ENCODE measurements at regions not wholly inside any gene's neighbourhood (a gene's known extent, or its start where the extent isn't known, plus 50 kb on each side); places are given as distances from the start of the nearest gene placed in this dataset.

- DNase-seq (no peak), ATAC-seq (no peak)
- TF ChIP-seq, protein P1, sequence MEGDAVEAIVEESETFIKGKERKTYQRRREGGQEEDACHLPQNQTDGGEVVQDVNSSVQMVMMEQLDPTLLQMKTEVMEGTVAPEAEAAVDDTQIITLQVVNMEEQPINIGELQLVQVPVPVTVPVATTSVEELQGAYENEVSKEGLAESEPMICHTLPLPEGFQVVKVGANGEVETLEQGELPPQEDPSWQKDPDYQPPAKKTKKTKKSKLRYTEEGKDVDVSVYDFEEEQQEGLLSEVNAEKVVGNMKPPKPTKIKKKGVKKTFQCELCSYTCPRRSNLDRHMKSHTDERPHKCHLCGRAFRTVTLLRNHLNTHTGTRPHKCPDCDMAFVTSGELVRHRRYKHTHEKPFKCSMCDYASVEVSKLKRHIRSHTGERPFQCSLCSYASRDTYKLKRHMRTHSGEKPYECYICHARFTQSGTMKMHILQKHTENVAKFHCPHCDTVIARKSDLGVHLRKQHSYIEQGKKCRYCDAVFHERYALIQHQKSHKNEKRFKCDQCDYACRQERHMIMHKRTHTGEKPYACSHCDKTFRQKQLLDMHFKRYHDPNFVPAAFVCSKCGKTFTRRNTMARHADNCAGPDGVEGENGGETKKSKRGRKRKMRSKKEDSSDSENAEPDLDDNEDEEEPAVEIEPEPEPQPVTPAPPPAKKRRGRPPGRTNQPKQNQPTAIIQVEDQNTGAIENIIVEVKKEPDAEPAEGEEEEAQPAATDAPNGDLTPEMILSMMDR (IDR thresholded peaks at IDR 0.05 in 4 of 5, conservative IDR thresholded peaks at IDR 0.05 in 1 of 5), result no peak
- no peak for TF ChIP-seq POLR2A (IDR thresholded peaks at IDR 0.05)
- intact Hi-C loops (cut with DNase I; ENCODE audit: low total_unique reads), result no loop called here
- no peak overlapping the region for H3K27ac ChIP-seq
- H3K27me3 ChIP-seq, result no peaks in the 10 kb centered on the region
- H3K4me1 ChIP-seq, result peaks cover 0 to 13% of the 10 kb centered on the region in 2 donors
- in situ Hi-C loops (cut with MboI; ENCODE audit: low sequenced_read_pairs in 4 of 4), result no loop called here
- H3K9me3 ChIP-seq, result no peaks in the 10 kb centered on the region
- no peak overlapping the region for H3K4me3 ChIP-seq
- H3K36me3 ChIP-seq, result no peaks in the 10 kb centered on the region
Observed at GRCh38 chr9:2344436-2344835, 277.2 kb upstream of the VLDLR start.

DNA sequence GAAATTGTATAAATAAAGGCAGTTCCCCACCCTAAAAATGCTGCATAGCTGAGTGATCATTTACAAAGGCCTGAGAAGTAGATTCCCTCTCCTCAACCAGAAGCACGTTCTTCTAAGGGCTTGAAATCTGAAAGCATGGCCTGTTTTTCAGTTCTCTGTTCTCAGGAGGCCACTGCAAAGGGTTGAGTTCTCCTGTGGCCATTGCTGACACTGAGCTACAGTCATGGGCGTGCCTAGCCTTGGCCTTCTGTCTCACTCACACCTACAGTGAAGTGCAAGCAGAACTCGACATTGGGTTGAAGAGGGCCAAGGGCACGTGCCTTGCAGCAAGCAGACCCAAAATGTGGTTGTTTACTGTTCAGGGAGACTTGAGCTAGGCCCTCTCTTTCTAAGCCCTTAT is 276.6 kb upstream of the VLDLR start:
- DNase-seq (no peak), ATAC-seq (no peak)
- no peak for TF ChIP-seq POLR2A (IDR thresholded peaks at IDR 0.05)
- TF ChIP-seq, protein P1 (IDR thresholded peaks at IDR 0.05 in 4 of 5, conservative IDR thresholded peaks at IDR 0.05 in 1 of 5), result no peak
- no peaks in the 10 kb centered on the region for H3K9me3 ChIP-seq
- intact Hi-C loops (cut with DNase I; ENCODE audit: low total_unique reads) (no loop called here), in situ Hi-C loops (cut with MboI; ENCODE audit: low sequenced_read_pairs in 4 of 4) (no loop called here)
- no peak overlapping the region for H3K27ac ChIP-seq
- H3K4me3 ChIP-seq, result no peak overlapping the region
- H3K36me3 ChIP-seq, result no peaks in the 10 kb centered on the region
- H3K27me3 ChIP-seq, result no peaks in the 10 kb centered on the region
- peaks cover 0 to 13% of the 10 kb centered on the region in 2 donors for H3K4me1 ChIP-seq

- in situ Hi-C loops (cut with MboI; ENCODE audit: low sequenced_read_pairs in 4 of 4), result no loop called here
- Histone ChIP-seq H3K36me3 (no peaks in the 10 kb centered on the region), H3K27me3 (no peaks in the 10 kb centered on the region), H3K9me3 (no peaks in the 10 kb centered on the region), H3K4me3 (no peak overlapping the region), H3K27ac (peak overlapping the region in 2 of 4 donors; percentile 47 to 56), H3K4me1 (peaks cover 0 to 13% of the 10 kb centered on the region in 2 donors)
- intact Hi-C loops (cut with DNase I; ENCODE audit: low total_unique reads), result no loop called here
- ATAC-seq (peak; percentile 49 to 70), DNase-seq (no peak)
- no peak for TF ChIP-seq POLR2A (IDR thresholded peaks at IDR 0.05)
- TF ChIP-seq, protein P1 (IDR thresholded peaks at IDR 0.05 in 4 of 5, conservative IDR thresholded peaks at IDR 0.05 in 1 of 5), result no peak
Observed at GRCh38 chr9:2346277-2346913, 275.2 kb upstream of the VLDLR start.

GRCh38 chr9:2351324-2351723 is 270.3 kb upstream of the VLDLR start:
- H3K27ac ChIP-seq, result no peak overlapping the region
- intact Hi-C loops (cut with DNase I; ENCODE audit: low total_unique reads), result no loop called here
- no peaks in the 10 kb centered on the region for H3K9me3 ChIP-seq
- no peak overlapping the region for H3K4me3 ChIP-seq
- TF ChIP-seq, protein P1 (IDR thresholded peaks at IDR 0.05 in 4 of 5, conservative IDR thresholded peaks at IDR 0.05 in 1 of 5), result no peak
- no peak for TF ChIP-seq POLR2A (IDR thresholded peaks at IDR 0.05)
- no peaks in the 10 kb centered on the region for H3K27me3 ChIP-seq
- ATAC-seq (no peak), DNase-seq (no peak)
- in situ Hi-C loops (cut with MboI; ENCODE audit: low sequenced_read_pairs in 4 of 4), result no loop called here
- H3K36me3 ChIP-seq, result no peaks in the 10 kb centered on the region
- H3K4me1 ChIP-seq, result peaks cover 0 to 6% of the 10 kb centered on the region in 2 donors

DNA sequence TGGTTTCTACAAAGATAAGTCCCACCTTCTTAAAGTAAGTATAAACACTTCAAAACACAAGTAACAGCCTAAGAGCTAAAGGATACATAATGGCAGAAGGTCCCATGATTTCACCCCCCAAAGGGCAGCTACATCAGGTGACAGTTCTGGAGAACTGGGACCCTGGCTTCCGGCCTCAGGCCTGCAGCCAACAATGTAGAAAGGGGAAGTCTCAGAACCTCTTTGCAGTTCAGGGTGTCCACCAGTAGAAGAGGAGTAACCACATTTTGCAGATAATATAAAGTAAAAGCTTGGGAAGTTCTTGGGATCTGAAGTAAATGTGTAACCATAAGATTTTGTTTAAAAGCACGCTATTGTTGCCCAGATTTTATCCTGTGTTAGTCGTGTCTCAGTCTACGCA is 267.4 kb upstream of the VLDLR start:
- intact Hi-C loops (cut with DNase I; ENCODE audit: low total_unique reads) (no loop called here), in situ Hi-C loops (cut with MboI; ENCODE audit: low sequenced_read_pairs in 4 of 4) (no loop called here)
- DNase-seq, result no peak
- no peak for ATAC-seq
- Histone ChIP-seq H3K27me3 (no peaks in the 10 kb centered on the region), H3K27ac (no peak overlapping the region), H3K36me3 (no peaks in the 10 kb centered on the region), H3K4me1 (no peaks in the 10 kb centered on the region), H3K9me3 (no peaks in the 10 kb centered on the region), H3K4me3 (no peak overlapping the region)
- TF ChIP-seq POLR2A (IDR thresholded peaks at IDR 0.05), result no peak
- TF ChIP-seq, protein P1 (IDR thresholded peaks at IDR 0.05 in 4 of 5, conservative IDR thresholded peaks at IDR 0.05 in 1 of 5), result no peak

Data from gastrocnemius medialis (tissue), 4 donors.